ENCODE measurements at regions not wholly inside any gene's neighbourhood (a gene's known extent, or its start where the extent isn't known, plus 50 kb on each side); places are given as distances from the start of the nearest gene placed in this dataset.

GRCh38 chr12:124493809-124494750, 73.3 kb downstream of the NCOR2 start:
- no peak for TF ChIP-seq CTCF (IDR thresholded peaks at IDR 0.05; ENCODE audit: low read depth, low read length)
- no peak for TF ChIP-seq EZH2phosphoT487 (IDR thresholded peaks at IDR 0.05; ENCODE audit: low read depth)

Measured in OCI-LY3 (cell line).